C4-2B (cell line): ENCODE measurements at regions not wholly inside any gene's neighbourhood (a gene's known extent, or its start where the extent isn't known, plus 50 kb on each side); places are given as distances from the start of the nearest gene placed in this dataset.

Experiments used
- H3K27ac ChIP-seq: fragments of 450-650 bp; 2 replicates; pipeline ENCODE4 v1.5.1; 2017
- CTCF ChIP-seq: fragments of 450-650 bp; conservative IDR thresholded peaks from 2 replicates; pipeline ENCODE4 v1.5.1; 2017; ENCODE audit warnings: mild to moderate bottlenecking
- ZFX ChIP-seq: fragments of 450-650 bp; IDR thresholded peaks from 2 replicates; pipeline ENCODE4 v1.6.1; 2017

- TF ChIP-seq ZFX (no peak), CTCF (no peak)
- H3K27ac ChIP-seq, result no peak overlapping the region
Observed at GRCh38 chr4:52312722-52313121, 261.6 kb downstream of the SPATA18 start.

DNA sequence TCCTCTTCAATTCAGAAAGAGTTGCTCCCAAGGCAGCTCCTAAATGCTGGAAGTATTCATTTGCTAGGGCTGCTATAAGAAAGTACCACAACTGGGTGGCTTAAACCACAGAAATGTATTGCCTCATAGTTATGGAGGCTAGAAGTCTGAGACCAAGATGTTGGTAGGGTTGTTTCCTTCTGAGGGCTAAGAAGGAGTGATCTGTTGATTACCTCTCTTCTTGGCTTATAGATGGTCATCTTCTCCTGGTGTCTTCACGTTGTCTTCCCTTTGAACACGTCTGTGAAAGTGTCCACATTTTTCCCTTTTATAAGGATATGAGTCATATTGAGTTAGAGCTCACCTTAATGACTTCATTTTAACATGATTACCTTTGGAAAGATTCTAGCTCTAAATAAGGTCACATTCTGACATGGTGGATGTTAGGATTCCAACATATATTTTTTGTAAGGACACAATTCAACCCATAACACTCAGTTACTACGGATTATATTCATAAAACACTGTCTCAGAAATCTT, 266.3 kb downstream of the SPATA18 start:
- H3K27ac ChIP-seq, result no peak overlapping the region
- TF ChIP-seq CTCF, result no peak
- TF ChIP-seq ZFX, result no peak

- H3K27ac ChIP-seq, result no peak overlapping the region
- TF ChIP-seq ZFX, result no peak
- TF ChIP-seq CTCF, result no peak
Observed at GRCh38 chr4:52317981-52318380, 266.9 kb downstream of the SPATA18 start.

DNA sequence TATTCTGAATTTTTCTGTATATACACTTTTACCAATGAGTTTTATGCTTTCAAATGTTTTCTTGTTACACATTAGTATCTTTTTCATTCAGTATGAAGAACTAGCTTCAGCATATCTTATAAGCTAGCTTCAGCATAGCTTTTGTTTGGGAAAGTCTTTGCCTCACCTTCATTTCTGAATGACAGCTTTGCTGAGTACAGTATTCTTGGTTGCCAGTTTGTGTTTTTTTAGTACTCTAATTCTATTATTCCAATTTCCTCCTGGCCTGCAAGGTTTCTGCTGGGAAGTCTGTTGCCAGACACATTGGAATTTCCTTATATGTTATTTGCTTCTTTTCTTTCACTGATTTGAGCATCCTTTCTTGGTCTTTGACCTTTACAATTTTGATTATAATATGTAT, 278.8 kb downstream of the SPATA18 start:
- TF ChIP-seq CTCF (no peak), ZFX (no peak)
- H3K27ac ChIP-seq, result no peak overlapping the region

DNA sequence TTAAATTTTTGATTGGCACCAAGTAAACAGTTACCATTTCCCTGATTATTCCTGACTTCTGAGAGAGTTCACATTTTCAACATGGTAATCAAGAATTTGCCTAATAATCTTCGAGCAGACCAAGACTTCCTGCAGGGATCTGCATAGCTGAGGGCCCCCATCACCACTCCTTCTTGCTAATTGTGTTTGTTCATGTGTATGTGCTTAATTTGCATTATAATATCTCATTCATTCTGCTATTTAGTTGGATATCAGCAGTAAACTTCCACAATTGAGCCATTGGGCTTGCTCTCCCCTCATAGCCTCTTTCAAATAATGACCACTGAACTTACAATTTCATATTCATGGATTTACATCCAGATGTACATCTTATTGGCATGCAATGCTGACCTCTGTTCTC, 292.5 kb downstream of the SPATA18 start:
- no peak overlapping the region for H3K27ac ChIP-seq
- TF ChIP-seq ZFX, result no peak

DNA sequence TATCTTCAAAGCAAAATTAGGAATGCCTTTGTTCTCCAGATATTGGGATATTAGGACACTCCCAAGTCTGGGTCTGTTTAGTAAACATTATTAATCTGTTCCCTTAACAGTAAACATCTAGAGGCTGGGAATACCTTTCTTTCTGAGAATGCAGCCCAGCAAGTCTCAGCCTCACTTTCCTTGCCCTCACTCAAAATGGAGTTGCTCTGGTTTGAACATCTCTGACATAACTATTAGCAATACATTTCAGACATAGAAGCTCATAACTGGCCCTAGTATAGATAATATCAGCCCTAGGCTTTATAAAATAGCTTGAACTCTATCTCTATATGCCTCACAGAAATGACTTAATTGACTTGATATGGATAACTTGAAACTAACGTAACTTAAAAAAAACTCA, 299.8 kb downstream of the SPATA18 start:
- TF ChIP-seq ZFX (no peak), CTCF (no peak)

GRCh38 chr4:52358366-52358765, 300.7 kb downstream of the USP46 start:
- no peak overlapping the region for H3K27ac ChIP-seq
- TF ChIP-seq CTCF (no peak), ZFX (no peak)

More for the DNA sequence above, 299.8 kb downstream of the SPATA18 start:
- no peak overlapping the region for H3K27ac ChIP-seq

DNA sequence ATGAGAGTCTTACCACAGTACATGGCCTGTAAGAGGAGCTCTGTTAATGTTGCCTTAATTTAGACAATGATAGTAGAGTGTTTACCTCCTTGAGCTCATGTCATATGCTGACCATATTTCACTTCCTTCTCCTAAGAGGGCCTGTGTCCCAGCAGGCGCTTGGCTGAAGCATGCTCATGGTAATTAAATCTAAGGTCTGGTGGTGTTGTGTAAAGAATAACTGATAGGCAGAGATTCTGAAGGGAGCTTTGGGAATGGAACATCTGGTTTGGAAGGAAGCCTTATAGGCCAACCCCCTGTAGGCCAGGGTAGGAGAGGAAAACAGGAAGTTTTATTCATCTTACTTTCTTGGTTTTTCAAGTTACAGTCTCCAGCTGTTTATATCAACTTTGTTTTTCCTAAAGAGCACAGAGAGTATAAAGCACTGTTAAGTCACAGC, 300.2 kb downstream of the USP46 start:
- H3K27ac ChIP-seq, result no peak overlapping the region
- TF ChIP-seq CTCF, result no peak
- TF ChIP-seq ZFX, result no peak
